ENCODE measurements at regions not wholly inside any gene's neighbourhood (a gene's known extent, or its start where the extent isn't known, plus 50 kb on each side); places are given as distances from the start of the nearest gene placed in this dataset.

GRCh38 chr5:152181461-152181860 is 223.6 kb downstream of the NMUR2 start:
- TF ChIP-seq CTCF (IDR thresholded peaks at IDR 0.05) (no peak), POLR2A (IDR thresholded peaks at IDR 0.05) (no peak)

Data from adrenal gland (tissue), 5 donors.